Stomach (tissue), 8 donors: ENCODE measurements at regions not wholly inside any gene's neighbourhood (a gene's known extent, or its start where the extent isn't known, plus 50 kb on each side); places are given as distances from the start of the nearest gene placed in this dataset.
"Not testable (repeated sequence)": the region's sequence is repeated elsewhere in the genome, so short reads cannot be mapped to it uniquely, and the experiment has no call there.

Source experiments
- DNase-seq, 2 donors: peaks; one replicate each; pipeline versions ENCODE4 v3.0.0 to v3.0.0-alpha.2; 2013 to 2019
- H3K27ac ChIP-seq, 5 donors: fragments of 200-600 bp in 4 of 5; sonication (generic) in 4 of 5; one replicate each; pipeline ENCODE4 v1.5.1; 2013 to 2019; ENCODE audit warnings: mild to moderate bottlenecking in 1 of 5, moderate library complexity in 1 of 5
- H3K27me3 ChIP-seq, 3 donors: fragments of 200-600 bp; sonication (generic); one replicate each; pipeline ENCODE4 v1.5.1; 2017 to 2019; ENCODE audit warnings: mixed run types in 1 of 3
- H3K36me3 ChIP-seq, 4 donors: fragments of 200-600 bp; sonication (generic); 1 replicate in 3 of 4; 2 replicates in 1 of 4; pipeline ENCODE4 v1.5.1; 2016 to 2019
- H3K4me1 ChIP-seq, 4 donors: fragments of 200-600 bp; sonication (generic); one replicate each; pipeline ENCODE4 v1.5.1; 2016 to 2019
- H3K4me3 ChIP-seq, 4 donors: fragments of 200-600 bp; sonication (generic) in 3 of 4; one replicate each; pipeline ENCODE4 v1.5.1; 2016 to 2019; ENCODE audit warnings: mild to moderate bottlenecking in 1 of 4
- H3K9me3 ChIP-seq, 4 donors: fragments of 200-600 bp; sonication (generic); one replicate each; pipeline ENCODE4 v1.5.1; 2016 to 2019
- WGBS, 5 donors: extraction: QIAGEN DNeasy Blood & Tissue Kit in 3 of 5; methylation state at CpG; one replicate each; pipeline versions ENCODE4 v1.1.5 to v1.1.7; 2013 to 2018; 5-methylcytosine and 5-hydroxymethylcytosine counted together
- intact Hi-C: fragments of 100-400 bp; cut with DNase I; formaldehyde crosslinking; loops from one replicate; pipeline ENCODE4 v1.15.1; 2023; ENCODE audit warnings: low total_unique reads
- donor health status: healthy with polysubstance abuse.
- donor health status: Bipolar disorder and iron deficiency.
- donor health status: healthy.

- intact Hi-C loops, H3K27ac ChIP-seq, H3K27me3 ChIP-seq, H3K4me3 ChIP-seq, H3K36me3 ChIP-seq, H3K9me3 ChIP-seq, H3K4me1 ChIP-seq: not testable (repeated sequence)
- WGBS, 5 donors: 65 to 85% (median 78%) methylated on average over 7 of the region's 7 CpGs
- DNase-seq: peak in 1 of 2 donors; percentile 26
These were observed 69.4 kb upstream of the KIF2A start for GRCh38 chr5:62236593-62236992.

- H3K4me1 ChIP-seq, H3K9me3 ChIP-seq, DNase-seq, H3K27me3 ChIP-seq, H3K36me3 ChIP-seq, H3K27ac ChIP-seq, intact Hi-C loops, H3K4me3 ChIP-seq: not testable (repeated sequence)
- WGBS, 5 donors: 89 to 99% (median 94%) methylated on average over 2 of the region's 2 CpGs
These were observed 68.1 kb upstream of the KIF2A start for GRCh38 chr5:62237944-62238343.

GRCh38 chr5:62238584-62238983 is 67.4 kb upstream of the KIF2A start:
- H3K27me3 ChIP-seq, H3K36me3 ChIP-seq, H3K4me3 ChIP-seq, H3K9me3 ChIP-seq, H3K4me1 ChIP-seq, DNase-seq, intact Hi-C loops, H3K27ac ChIP-seq: not testable (repeated sequence)
- 80 to 93% (median 87%) methylated on average over 3 of the region's 3 CpGs for WGBS, 5 donors

DNA sequence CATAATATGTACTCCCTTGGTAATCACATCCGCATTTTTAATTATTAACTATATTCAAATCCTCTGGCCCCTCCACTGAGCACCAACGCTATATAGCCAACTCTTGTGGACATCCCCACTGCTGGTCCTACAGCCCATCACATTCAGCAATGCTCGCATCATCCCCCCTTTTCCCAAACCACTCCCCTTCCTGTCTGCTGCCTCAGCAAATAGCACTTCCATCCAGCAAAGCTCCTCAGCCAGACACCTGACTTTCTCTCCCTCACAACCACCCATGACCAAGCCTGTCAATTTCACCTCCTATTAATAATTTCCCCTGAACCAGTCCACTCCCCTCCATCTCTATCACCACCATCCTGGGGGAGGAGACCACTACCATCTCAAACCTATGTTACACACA is 65.5 kb upstream of the KIF2A start:
- H3K36me3 ChIP-seq, H3K27ac ChIP-seq, DNase-seq, H3K4me1 ChIP-seq, intact Hi-C loops, H3K27me3 ChIP-seq, H3K4me3 ChIP-seq, H3K9me3 ChIP-seq: not testable (repeated sequence)
- WGBS, 5 donors: 72 to 85% (median 78%) methylated on average over 3 of the region's 3 CpGs

GRCh38 chr5:62242000-62242399 is 64.0 kb upstream of the KIF2A start:
- H3K4me1 ChIP-seq, H3K4me3 ChIP-seq, H3K36me3 ChIP-seq, H3K9me3 ChIP-seq, H3K27ac ChIP-seq, H3K27me3 ChIP-seq, DNase-seq, intact Hi-C loops: not testable (repeated sequence)
- 77 to 87% (median 83%) methylated on average over 5 of the region's 5 CpGs for WGBS, 5 donors

- intact Hi-C loops, H3K4me1 ChIP-seq, H3K27me3 ChIP-seq, H3K27ac ChIP-seq, H3K4me3 ChIP-seq, H3K36me3 ChIP-seq, H3K9me3 ChIP-seq, DNase-seq: not testable (repeated sequence)
- 91 to 96% (median 92%) methylated on average over 2 of the region's 2 CpGs for WGBS, 5 donors
These were observed 63.0 kb upstream of the KIF2A start for GRCh38 chr5:62243046-62243445.

- H3K27me3 ChIP-seq, H3K4me1 ChIP-seq, intact Hi-C loops, DNase-seq, H3K27ac ChIP-seq, H3K36me3 ChIP-seq, H3K4me3 ChIP-seq, H3K9me3 ChIP-seq: not testable (repeated sequence)
- WGBS, 5 donors: 86 to 96% (median 90%) methylated on average over 6 of the region's 6 CpGs
These were observed 57.8 kb upstream of the KIF2A start for GRCh38 chr5:62248192-62248591.

- H3K9me3 ChIP-seq, H3K27me3 ChIP-seq, H3K36me3 ChIP-seq, H3K4me1 ChIP-seq, intact Hi-C loops, DNase-seq, H3K27ac ChIP-seq, H3K4me3 ChIP-seq: not testable (repeated sequence)
- 70 to 79% (median 75%) methylated on average over 3 of the region's 3 CpGs for WGBS, 5 donors
These were observed 55.9 kb upstream of the KIF2A start for GRCh38 chr5:62250085-62250484.

DNA sequence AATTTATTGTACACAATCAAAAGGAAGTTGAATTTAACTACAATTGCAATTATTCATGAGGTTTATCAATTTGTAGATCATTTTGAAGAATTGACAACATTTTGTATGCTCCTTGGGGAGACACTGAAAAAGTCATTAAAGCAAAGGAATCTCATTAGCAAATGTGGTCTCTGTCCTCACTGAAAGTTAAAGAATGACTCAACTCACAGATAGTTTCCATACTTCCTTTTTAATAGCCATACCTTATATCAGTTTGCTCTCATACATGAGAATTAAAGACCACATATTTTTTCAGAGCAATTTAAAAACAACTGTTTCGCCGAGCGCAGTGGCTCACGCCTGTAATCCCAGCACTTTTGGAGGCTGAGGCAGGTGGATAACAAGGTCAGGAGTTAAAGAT is 55.1 kb upstream of the KIF2A start:
- H3K4me1 ChIP-seq, H3K36me3 ChIP-seq, H3K4me3 ChIP-seq, H3K27ac ChIP-seq, H3K9me3 ChIP-seq, DNase-seq, H3K27me3 ChIP-seq, intact Hi-C loops: not testable (repeated sequence)
- 87 to 98% (median 92%) methylated on average over 4 of the region's 4 CpGs for WGBS, 5 donors

DNA sequence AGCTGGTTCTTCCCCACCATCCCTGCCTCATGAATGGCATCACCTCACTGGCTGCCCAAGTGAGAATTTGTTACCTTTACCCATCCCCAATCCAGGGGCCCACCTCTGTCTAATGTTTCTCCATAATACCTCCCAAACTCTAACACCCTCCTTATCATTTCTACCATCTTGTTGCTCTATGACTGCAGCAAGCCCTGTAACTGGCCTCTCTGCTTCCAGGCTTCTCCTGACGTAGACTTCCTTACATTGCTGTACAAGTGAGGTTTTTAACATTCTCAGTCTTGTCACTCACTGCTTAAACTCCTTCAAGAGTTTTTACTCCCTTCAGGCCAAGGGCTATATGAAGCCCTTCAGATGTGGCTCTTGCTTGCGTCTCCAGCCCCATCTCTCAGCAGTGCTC is 53.5 kb upstream of the KIF2A start:
- H3K4me1 ChIP-seq, H3K4me3 ChIP-seq, intact Hi-C loops, H3K27ac ChIP-seq, H3K9me3 ChIP-seq, DNase-seq, H3K36me3 ChIP-seq, H3K27me3 ChIP-seq: not testable (repeated sequence)
- WGBS, 5 donors: 88 to 97% (median 92%) methylated on average over 2 of the region's 2 CpGs

GRCh38 chr5:62255551-62255950 is 50.5 kb upstream of the KIF2A start:
- H3K4me1 ChIP-seq, H3K27me3 ChIP-seq, H3K27ac ChIP-seq, intact Hi-C loops, H3K36me3 ChIP-seq, H3K4me3 ChIP-seq, H3K9me3 ChIP-seq, DNase-seq: not testable (repeated sequence)
- 87 to 100% (median 96%) methylated on average over 1 of the region's 1 CpG for WGBS, 5 donors
